Activated T-cell treated with anti-CD3 and anti-CD28 coated beads, Interleukin-2, amount 50 U/mL, for 24 hours (primary cell): ENCODE measurements at regions not wholly inside any gene's neighbourhood (a gene's known extent, or its start where the extent isn't known, plus 50 kb on each side); places are given as distances from the start of the nearest gene placed in this dataset.
"Not testable (repeated sequence)": the region's sequence is repeated elsewhere in the genome, so short reads cannot be mapped to it uniquely, and the experiment has no call there.

ENCODE experiments used
- DNase-seq: peaks from one replicate; pipeline ENCODE4 v3.0.0-alpha.2; 2020
- H3K27ac Mint-ChIP-seq: 2 replicates; pipeline ENCODE4 v1.8.0; 2020; ENCODE audit warnings: mild to moderate bottlenecking, mixed read lengths
- H3K27me3 Mint-ChIP-seq: 2 replicates; pipeline ENCODE4 v1.8.0; 2020; ENCODE audit warnings: mixed read lengths
- H3K36me3 Mint-ChIP-seq: 2 replicates; pipeline ENCODE4 v1.8.0; 2020; ENCODE audit warnings: low read depth, mixed read lengths
- H3K4me1 Mint-ChIP-seq: 2 replicates; pipeline ENCODE4 v1.8.0; 2020; ENCODE audit warnings: low read depth, mixed read lengths
- H3K4me3 Mint-ChIP-seq: 2 replicates; pipeline ENCODE4 v1.8.0; 2020; ENCODE audit warnings: mild to moderate bottlenecking, moderate library complexity, mixed read lengths
- H3K9me3 Mint-ChIP-seq: 2 replicates; pipeline ENCODE4 v1.8.0; 2020; ENCODE audit warnings: mixed read lengths

GRCh38 chr2:123816203-123816602 is 208.9 kb upstream of the CNTNAP5 start:
- Mint-ChIP-seq H3K4me3 (no peak overlapping the region), H3K27ac (no peak overlapping the region), H3K9me3 (peaks cover 7% of the 10 kb centered on the region), H3K4me1 (no peaks in the 10 kb centered on the region), H3K27me3 (no peaks in the 10 kb centered on the region), H3K36me3 (no peaks in the 10 kb centered on the region)
- no peak for DNase-seq

GRCh38 chr2:123816928-123817327 is 208.2 kb upstream of the CNTNAP5 start:
- no peak for DNase-seq
- Mint-ChIP-seq H3K9me3 (peaks cover 9% of the 10 kb centered on the region), H3K4me3 (no peak overlapping the region), H3K27me3 (no peaks in the 10 kb centered on the region), H3K36me3 (no peaks in the 10 kb centered on the region), H3K27ac (no peak overlapping the region), H3K4me1 (no peaks in the 10 kb centered on the region)

- DNase-seq: no peak
- H3K36me3 Mint-ChIP-seq: no peaks in the 10 kb centered on the region
- peaks cover 17% of the 10 kb centered on the region for H3K9me3 Mint-ChIP-seq
- H3K27me3 Mint-ChIP-seq: no peaks in the 10 kb centered on the region
- H3K27ac Mint-ChIP-seq: no peak overlapping the region
- no peak overlapping the region for H3K4me3 Mint-ChIP-seq
- H3K4me1 Mint-ChIP-seq: no peaks in the 10 kb centered on the region
Measured at GRCh38 chr2:123826729-123827271, 198.3 kb upstream of the CNTNAP5 start.

- Mint-ChIP-seq H3K27ac (no peak overlapping the region), H3K36me3 (no peaks in the 10 kb centered on the region), H3K9me3 (peaks cover 38% of the 10 kb centered on the region), H3K4me1 (no peaks in the 10 kb centered on the region), H3K27me3 (no peaks in the 10 kb centered on the region), H3K4me3 (no peak overlapping the region)
- no peak for DNase-seq
Measured at GRCh38 chr2:123839326-123839725, 185.8 kb upstream of the CNTNAP5 start.

- Mint-ChIP-seq H3K36me3 (no peaks in the 10 kb centered on the region), H3K4me3 (no peak overlapping the region), H3K27ac (no peak overlapping the region), H3K9me3 (peaks cover 36% of the 10 kb centered on the region), H3K27me3 (no peaks in the 10 kb centered on the region), H3K4me1 (no peaks in the 10 kb centered on the region)
- no peak for DNase-seq
Measured at GRCh38 chr2:123840016-123840415, 185.1 kb upstream of the CNTNAP5 start.

GRCh38 chr2:123840574-123840973 is 184.5 kb upstream of the CNTNAP5 start:
- Mint-ChIP-seq H3K4me3 (no peak overlapping the region), H3K36me3 (no peaks in the 10 kb centered on the region), H3K27ac (no peak overlapping the region), H3K9me3 (peaks cover 39% of the 10 kb centered on the region), H3K4me1 (no peaks in the 10 kb centered on the region), H3K27me3 (no peaks in the 10 kb centered on the region)
- DNase-seq: no peak

GRCh38 chr2:123851281-123851680 is 173.8 kb upstream of the CNTNAP5 start:
- no peaks in the 10 kb centered on the region for H3K4me1 Mint-ChIP-seq
- peaks cover 23% of the 10 kb centered on the region for H3K9me3 Mint-ChIP-seq
- DNase-seq: no peak
- no peaks in the 10 kb centered on the region for H3K27me3 Mint-ChIP-seq
- H3K4me3 Mint-ChIP-seq: no peak overlapping the region
- H3K36me3 Mint-ChIP-seq: no peaks in the 10 kb centered on the region
- H3K27ac Mint-ChIP-seq: no peak overlapping the region

GRCh38 chr2:123853161-123853560 is 171.9 kb upstream of the CNTNAP5 start:
- Mint-ChIP-seq H3K27me3 (no peaks in the 10 kb centered on the region), H3K4me3 (no peak overlapping the region), H3K36me3 (no peaks in the 10 kb centered on the region), H3K27ac (no peak overlapping the region), H3K4me1 (no peaks in the 10 kb centered on the region), H3K9me3 (peaks cover 26% of the 10 kb centered on the region)
- DNase-seq: no peak

- H3K27ac Mint-ChIP-seq, H3K4me3 Mint-ChIP-seq, H3K27me3 Mint-ChIP-seq, H3K36me3 Mint-ChIP-seq, DNase-seq, H3K4me1 Mint-ChIP-seq: not testable (repeated sequence)
- peaks cover 37% of the 10 kb centered on the region for H3K9me3 Mint-ChIP-seq
Measured at GRCh38 chr2:123859031-123859430, 166.1 kb upstream of the CNTNAP5 start.

- Mint-ChIP-seq H3K9me3 (peaks cover 22% of the 10 kb centered on the region), H3K27ac (no peak overlapping the region), H3K4me1 (no peaks in the 10 kb centered on the region), H3K4me3 (no peak overlapping the region), H3K27me3 (no peaks in the 10 kb centered on the region), H3K36me3 (no peaks in the 10 kb centered on the region)
- DNase-seq: no peak
Measured at GRCh38 chr2:123864416-123864815, 160.7 kb upstream of the CNTNAP5 start.

GRCh38 chr2:123870206-123870880 is 154.7 kb upstream of the CNTNAP5 start:
- no peaks in the 10 kb centered on the region for H3K27me3 Mint-ChIP-seq
- no peaks in the 10 kb centered on the region for H3K36me3 Mint-ChIP-seq
- peaks cover 20% of the 10 kb centered on the region for H3K9me3 Mint-ChIP-seq
- H3K27ac Mint-ChIP-seq: no peak overlapping the region
- H3K4me3 Mint-ChIP-seq: no peak overlapping the region
- H3K4me1 Mint-ChIP-seq: no peaks in the 10 kb centered on the region
- no peak for DNase-seq

GRCh38 chr2:123870881-123871276 is 154.2 kb upstream of the CNTNAP5 start:
- Mint-ChIP-seq H3K9me3 (peaks cover 20% of the 10 kb centered on the region), H3K4me3 (no peak overlapping the region), H3K27ac (no peak overlapping the region), H3K27me3 (no peaks in the 10 kb centered on the region), H3K4me1 (no peaks in the 10 kb centered on the region), H3K36me3 (no peaks in the 10 kb centered on the region)
- no peak for DNase-seq

- H3K4me3 Mint-ChIP-seq: no peak overlapping the region
- H3K36me3 Mint-ChIP-seq: no peaks in the 10 kb centered on the region
- no peak for DNase-seq
- no peaks in the 10 kb centered on the region for H3K27me3 Mint-ChIP-seq
- H3K27ac Mint-ChIP-seq: no peak overlapping the region
- peaks cover 29% of the 10 kb centered on the region for H3K9me3 Mint-ChIP-seq
- no peaks in the 10 kb centered on the region for H3K4me1 Mint-ChIP-seq
Measured at GRCh38 chr2:123890148-123890547, 134.9 kb upstream of the CNTNAP5 start.

- Mint-ChIP-seq H3K4me3 (no peak overlapping the region), H3K27me3 (no peaks in the 10 kb centered on the region), H3K27ac (no peak overlapping the region), H3K36me3 (no peaks in the 10 kb centered on the region), H3K9me3 (peaks cover 33% of the 10 kb centered on the region), H3K4me1 (no peaks in the 10 kb centered on the region)
- DNase-seq: no peak
Measured at GRCh38 chr2:123894167-123894566, 130.9 kb upstream of the CNTNAP5 start.

- H3K4me1 Mint-ChIP-seq: no peaks in the 10 kb centered on the region
- H3K27ac Mint-ChIP-seq: no peak overlapping the region
- H3K9me3 Mint-ChIP-seq: peaks cover 30% of the 10 kb centered on the region
- no peaks in the 10 kb centered on the region for H3K36me3 Mint-ChIP-seq
- H3K4me3 Mint-ChIP-seq: no peak overlapping the region
- no peak for DNase-seq
- no peaks in the 10 kb centered on the region for H3K27me3 Mint-ChIP-seq
Measured at GRCh38 chr2:123895651-123896050, 129.4 kb upstream of the CNTNAP5 start.

- no peak for DNase-seq
- Mint-ChIP-seq H3K4me1 (no peaks in the 10 kb centered on the region), H3K27me3 (no peaks in the 10 kb centered on the region), H3K36me3 (no peaks in the 10 kb centered on the region), H3K4me3 (no peak overlapping the region), H3K9me3 (peaks cover 24% of the 10 kb centered on the region), H3K27ac (no peak overlapping the region)
Measured at GRCh38 chr2:123901256-123901655, 123.8 kb upstream of the CNTNAP5 start.
